Neural progenitor cell (in vitro differentiated cells): ENCODE measurements at regions not wholly inside any gene's neighbourhood (a gene's known extent, or its start where the extent isn't known, plus 50 kb on each side); places are given as distances from the start of the nearest gene placed in this dataset.

Experiments used
- CTCF ChIP-seq: fragments of 200-600 bp; sonication (generic); IDR thresholded peaks from 2 replicates; pipeline ENCODE4 v1.5.1; 2017; ENCODE audit warnings: antibody characterized with exemption, mild to moderate bottlenecking
- EZH2 ChIP-seq: fragments of 200-600 bp; sonication (generic); IDR thresholded peaks from 2 replicates; pipeline ENCODE4 v1.6.1; 2017; ENCODE audit warnings: antibody characterized with exemption, mild to moderate bottlenecking, moderate library complexity

GRCh38 chr13:34411177-34411576 is 530.9 kb upstream of the NBEA start:
- TF ChIP-seq CTCF (no peak), EZH2 (no peak)
